ENCODE measurements at regions not wholly inside any gene's neighbourhood (a gene's known extent, or its start where the extent isn't known, plus 50 kb on each side); places are given as distances from the start of the nearest gene placed in this dataset.

- no peak for TF ChIP-seq POLR2A (IDR thresholded peaks at IDR 0.05)
- no peak for TF ChIP-seq CTCF (IDR thresholded peaks at IDR 0.05)
- no peak for TF ChIP-seq POLR2AphosphoS5 (IDR thresholded peaks at IDR 0.05)
Observed at GRCh38 chr18:24868311-24868710, 407.9 kb downstream of the HRH4 start.
